Activated CD4-positive, alpha-beta T cell treated with anti-CD3 and anti-CD28 coated beads for 4 hours (primary cell): ENCODE measurements at regions not wholly inside any gene's neighbourhood (a gene's known extent, or its start where the extent isn't known, plus 50 kb on each side); places are given as distances from the start of the nearest gene placed in this dataset.
"Not testable (repeated sequence)": the region's sequence is repeated elsewhere in the genome, so short reads cannot be mapped to it uniquely, and the experiment has no call there.

Experiments used
- DNase-seq, 2 donors: peaks; one replicate each; pipeline ENCODE4 v3.0.0-alpha.2; 2020

- DNase-seq, result no peak
Measured at GRCh38 chr2:180927030-180927686, 53.2 kb upstream of the UBE2E3 start.

- no peak for DNase-seq
Measured at GRCh38 chr2:180925700-180926099, 54.7 kb upstream of the UBE2E3 start.

GRCh38 chr2:180924063-180924462 lies 56.3 kb upstream of the UBE2E3 start:
- DNase-seq, result no peak

GRCh38 chr2:180910831-180911665 lies 69.4 kb upstream of the UBE2E3 start:
- DNase-seq, result no peak

- DNase-seq, result no peak
Measured at GRCh38 chr2:180907731-180908130, 72.7 kb upstream of the UBE2E3 start.

- no peak for DNase-seq
Measured at GRCh38 chr2:180905461-180905860, 74.9 kb upstream of the UBE2E3 start.

GRCh38 chr2:180905002-180905401 lies 75.4 kb upstream of the UBE2E3 start:
- no peak for DNase-seq

- DNase-seq, result no peak
Measured at GRCh38 chr2:180901331-180901730, 79.1 kb upstream of the UBE2E3 start.

GRCh38 chr2:180893752-180894151 lies 86.7 kb upstream of the UBE2E3 start:
- DNase-seq, result no peak

GRCh38 chr2:180892091-180892490 lies 88.3 kb upstream of the UBE2E3 start:
- DNase-seq, result no peak

GRCh38 chr2:180891360-180891759 lies 89.0 kb upstream of the UBE2E3 start:
- DNase-seq, result no peak

GRCh38 chr2:180890781-180891180 lies 89.6 kb upstream of the UBE2E3 start:
- DNase-seq, result no peak

- DNase-seq, result no peak
Measured at GRCh38 chr2:180882959-180883358, 97.4 kb upstream of the UBE2E3 start.

- no peak for DNase-seq
Measured at GRCh38 chr2:180876506-180876905, 103.9 kb upstream of the UBE2E3 start.

- no peak for DNase-seq
Measured at GRCh38 chr2:180873219-180873618, 107.2 kb upstream of the UBE2E3 start.

- not testable (repeated sequence) for DNase-seq
Measured at GRCh38 chr2:180872781-180873180, 107.6 kb upstream of the UBE2E3 start.

GRCh38 chr2:180872255-180872654 lies 108.2 kb upstream of the UBE2E3 start:
- DNase-seq, result no peak

GRCh38 chr2:180871649-180872048 lies 108.8 kb upstream of the UBE2E3 start:
- DNase-seq, result no peak

GRCh38 chr2:180849851-180850250 lies 130.6 kb upstream of the UBE2E3 start:
- DNase-seq, result no peak

GRCh38 chr2:180848393-180848792 lies 132.0 kb upstream of the UBE2E3 start:
- no peak for DNase-seq

GRCh38 chr2:180846756-180847472 lies 133.5 kb upstream of the UBE2E3 start:
- no peak for DNase-seq

GRCh38 chr2:180842461-180842860 lies 137.9 kb upstream of the UBE2E3 start:
- no peak for DNase-seq

GRCh38 chr2:180840641-180841040 lies 139.8 kb upstream of the UBE2E3 start:
- no peak for DNase-seq

- no peak for DNase-seq
Measured at GRCh38 chr2:180829836-180830235, 150.6 kb upstream of the UBE2E3 start.
